ENCODE measurements at regions not wholly inside any gene's neighbourhood (a gene's known extent, or its start where the extent isn't known, plus 50 kb on each side); places are given as distances from the start of the nearest gene placed in this dataset.

- H3K79me2 ChIP-seq (ENCODE audit: control insufficient read depth, insufficient read depth, low read length), result no peaks in the 10 kb centered on the region
- H3K27ac ChIP-seq (ENCODE audit: extremely low read depth, low read depth, low read length), result no peak overlapping the region
- no peak for FAIRE-seq
- H3K4me1 ChIP-seq (replicated peaks in 1 of 2; ENCODE audit: control insufficient read depth in 2 of 2, insufficient read depth in 2 of 2, low read length in 2 of 2), result no peaks in the 10 kb centered on the region; a peak in 1 of 5 replicates
- H4K20me1 ChIP-seq (replicated peaks; ENCODE audit: control insufficient read depth, insufficient read depth, low read length), result no peaks in the 10 kb centered on the region; the same call in 1 of the 2 replicates
- no peaks in the 10 kb centered on the region for H3K9me1 ChIP-seq (ENCODE audit: control insufficient read depth, insufficient read depth, low read length)
- no peak for TF ChIP-seq PRDM10 (IDR thresholded peaks at IDR 0.05; ENCODE audit: partially characterized antibody)
- peak; percentile 58 for TF ChIP-seq NFIC (IDR thresholded peaks at IDR 0.05)
- peak; percentile 42 for TF ChIP-seq ZFP36 (IDR thresholded peaks at IDR 0.05; ENCODE audit: low read depth, low read length, partially characterized antibody)
- H2AFZ ChIP-seq (ENCODE audit: low read depth, low read length), result no peak overlapping the region
- BruUV-seq (replicated peaks), result no TSS peak
- no peak overlapping the region for H3K4me2 ChIP-seq (ENCODE audit: insufficient read depth, low read length)
- no peak for DNase-seq (ENCODE audit: extremely low read depth in 1 of 4, low spot score in 3 of 4)
- H3K9me3 ChIP-seq (replicated peaks; ENCODE audit: control insufficient read depth, insufficient read depth, low read depth, low read length), result no peaks in the 10 kb centered on the region
- intact Hi-C loops (cut with micrococcal nuclease) (no loop called here), in situ Hi-C loops (cut with MboI) (no loop called here)
- H3K4me3 ChIP-seq, result no peak overlapping the region
- no peak overlapping the region for H3K9ac ChIP-seq (ENCODE audit: insufficient read depth in 1 of 2, low read depth in 2 of 2, low read length in 2 of 2)
- no peak for ATAC-seq
- peaks cover 6 to 41% of the 10 kb centered on the region in 2 experiments; a peak in 4 of 5 replicates for H3K27me3 ChIP-seq (ENCODE audit: control insufficient read depth in 2 of 2, insufficient read depth in 2 of 2, low read length in 2 of 2)
- no peaks in the 10 kb centered on the region for H3K36me3 ChIP-seq (ENCODE audit: control insufficient read depth, insufficient read depth, low read length)
- 0% methylated on average over 8 of the region's 8 CpGs for whole genome bisulfite sequencing (ENCODE audit: insufficient coverage, low coverage, missing lambda C conversion rate)
- ChIA-PET POLR2A (interaction anchor here (0.6 to 1.0 kb wide), 2 partner anchors 50 to 235 kb away, joined by 4 read pairs; no protein-coding TSS in a partner anchor), CTCF (ENCODE audit: low intra/inter-chr PET ratio) (no interaction called here)
These were observed 189.8 kb downstream of the URI1 start for GRCh38 chr19:30131722-30132291.

All from K562 (cell line).